GM19193 (cell line): ENCODE measurements at regions not wholly inside any gene's neighbourhood (a gene's known extent, or its start where the extent isn't known, plus 50 kb on each side); places are given as distances from the start of the nearest gene placed in this dataset.

Source experiments
- POLR2A ChIP-seq: IDR thresholded peaks from 4 replicates; pipeline ENCODE4 v1.6.1; 2011; ENCODE audit not compliant: insufficient read depth, insufficient read length; ENCODE audit errors: extremely low read depth

DNA sequence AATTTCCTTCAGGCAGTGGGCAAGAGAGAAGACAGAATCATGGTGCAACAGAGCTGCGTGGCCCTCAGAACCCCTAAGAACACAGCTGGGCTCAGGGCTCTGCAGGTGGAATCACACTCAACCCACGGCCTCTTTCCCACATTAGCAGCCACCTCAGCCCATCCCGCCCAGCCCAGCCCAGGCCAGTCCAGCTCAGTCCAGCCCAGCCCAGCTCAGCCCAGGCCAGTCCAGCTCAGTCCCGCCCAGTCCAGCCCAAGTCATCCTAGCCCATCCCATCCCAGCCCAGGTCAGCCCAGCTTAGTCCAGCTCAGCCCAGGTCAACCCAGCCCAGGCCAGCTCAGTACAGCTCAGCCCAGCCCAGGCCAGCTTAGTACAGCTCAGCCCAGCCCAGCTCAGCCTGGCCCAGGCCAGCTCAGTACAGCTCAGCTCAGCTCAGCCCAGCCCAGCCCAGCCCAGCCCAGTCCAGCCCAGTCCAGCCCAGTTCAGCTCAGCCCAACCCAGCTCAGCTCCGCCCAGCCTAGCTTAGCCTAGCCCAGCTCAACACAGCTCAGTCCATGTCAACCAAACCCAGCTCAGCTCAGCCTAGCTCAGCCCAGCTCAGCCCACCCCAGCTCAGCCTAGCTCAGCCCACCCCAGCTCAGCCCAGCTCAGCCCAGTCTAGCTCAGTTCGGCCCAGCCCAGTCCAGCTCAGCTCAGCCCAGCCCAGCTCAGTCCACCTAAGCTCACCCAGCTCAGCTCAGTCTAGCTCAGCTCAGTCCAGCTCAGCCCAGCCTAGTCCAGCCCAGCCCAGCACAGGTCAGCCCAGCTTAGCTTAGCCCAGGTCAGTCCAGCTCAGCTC lies 183.1 kb downstream of the TMEM121 start:
- no peak for TF ChIP-seq POLR2A

DNA sequence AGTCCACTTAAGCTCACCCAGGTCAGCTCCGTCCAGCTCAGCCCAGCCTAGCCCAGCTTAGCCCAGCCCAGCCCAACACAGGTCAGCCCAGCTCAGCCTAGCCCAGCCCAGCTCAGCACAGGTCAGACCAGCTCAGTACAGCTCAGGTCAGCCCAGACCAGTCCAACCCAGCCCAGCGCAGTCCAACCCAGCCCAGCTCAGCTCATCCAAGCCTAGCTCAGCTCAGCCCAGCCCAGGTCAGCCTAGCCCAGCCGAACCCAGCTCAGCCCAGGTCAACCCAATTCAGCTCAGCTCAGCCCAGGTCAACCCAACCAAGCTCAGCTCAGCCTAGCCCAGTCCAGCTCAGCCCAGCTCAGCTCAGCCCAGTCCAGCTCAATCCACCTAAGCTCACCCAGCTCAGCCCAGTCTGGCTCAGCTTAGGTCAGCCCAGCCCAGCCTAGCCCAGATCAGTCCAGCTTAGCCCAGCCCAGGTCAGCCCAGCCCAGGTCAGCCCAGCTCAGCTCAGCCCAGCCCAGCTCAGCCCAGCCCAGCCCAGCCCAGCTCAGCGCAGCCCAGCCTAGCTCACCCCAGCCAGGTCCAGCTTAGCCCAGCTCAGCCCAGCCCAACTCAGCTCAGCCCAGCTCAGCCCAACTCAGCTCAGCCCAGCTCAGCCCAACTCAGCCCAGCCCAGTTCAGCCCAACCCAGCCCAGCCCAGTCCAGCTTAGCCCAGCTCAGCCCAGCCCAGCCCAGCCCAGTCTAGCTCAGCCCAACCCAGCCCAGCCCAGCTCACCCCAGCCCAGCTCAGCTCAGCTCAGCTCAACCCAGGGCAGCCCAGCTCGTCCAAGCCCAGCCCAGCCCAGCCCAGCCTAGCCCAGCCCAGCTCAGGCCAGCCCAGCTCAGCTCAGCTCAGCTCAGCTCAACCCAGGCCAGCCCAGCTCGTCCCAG lies 184.0 kb downstream of the TMEM121 start:
- TF ChIP-seq POLR2A = no peak

DNA sequence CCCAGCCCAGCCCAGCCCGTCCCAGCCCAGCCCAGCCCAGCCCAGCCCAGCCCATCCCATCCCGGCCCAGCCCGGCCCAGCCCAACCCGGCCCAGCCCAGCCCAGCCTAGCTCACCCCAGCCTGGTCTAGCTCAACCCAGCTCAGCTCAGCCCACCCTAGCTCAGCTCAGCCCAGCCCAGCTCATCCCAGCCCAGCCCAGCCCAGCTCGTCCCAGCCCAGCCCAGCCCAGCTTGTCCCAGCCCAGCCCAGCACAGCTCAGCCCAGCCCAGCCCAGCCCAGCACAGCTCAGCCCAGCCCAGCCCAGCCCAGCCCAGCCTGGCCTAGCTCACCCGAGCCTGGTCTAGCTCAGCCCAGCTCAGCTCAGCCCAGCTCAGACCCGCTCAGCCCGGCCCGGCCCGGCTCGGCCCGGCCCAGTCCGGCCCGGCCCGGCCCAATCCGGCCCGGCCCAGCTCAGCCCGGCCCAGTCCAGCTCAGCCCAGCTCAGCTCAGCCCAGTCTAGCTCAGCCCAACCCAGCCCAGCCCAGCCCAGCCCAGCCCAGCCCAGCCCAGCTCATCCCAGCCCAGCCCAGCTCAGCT lies 184.7 kb downstream of the TMEM121 start:
- TF ChIP-seq POLR2A = no peak

DNA sequence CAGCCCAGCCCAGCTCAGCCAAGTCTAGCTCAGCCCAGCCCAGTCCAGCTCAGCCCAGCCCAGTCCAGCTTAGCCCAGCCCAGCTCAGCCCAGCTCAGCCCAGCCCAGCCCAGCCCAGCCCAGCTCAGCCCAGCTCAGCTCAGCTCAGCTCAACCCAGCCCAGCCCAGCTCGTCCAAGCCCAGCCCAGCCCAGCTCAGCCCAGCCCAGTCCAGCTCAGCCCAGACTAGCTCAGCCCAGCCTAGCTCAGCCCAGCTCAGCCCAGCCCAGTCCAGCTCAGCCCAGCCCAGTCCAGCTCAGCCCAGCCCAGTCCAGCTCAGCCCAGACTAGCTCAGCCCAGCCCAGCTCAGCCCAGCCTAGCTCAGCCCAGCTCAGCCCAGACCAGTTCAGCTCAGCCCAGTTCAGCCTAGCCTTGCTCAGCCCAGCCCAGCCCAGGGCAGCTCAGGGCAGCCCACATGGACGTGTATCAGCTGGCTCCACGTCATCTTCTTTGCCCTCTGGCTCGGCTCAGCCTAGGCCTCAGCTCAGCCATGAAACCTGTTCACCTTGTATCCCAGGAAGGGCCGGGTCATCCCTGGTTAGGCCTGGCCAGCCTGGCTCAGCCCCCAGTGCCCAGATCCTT lies 185.6 kb downstream of the TMEM121 start:
- no peak for TF ChIP-seq POLR2A

DNA sequence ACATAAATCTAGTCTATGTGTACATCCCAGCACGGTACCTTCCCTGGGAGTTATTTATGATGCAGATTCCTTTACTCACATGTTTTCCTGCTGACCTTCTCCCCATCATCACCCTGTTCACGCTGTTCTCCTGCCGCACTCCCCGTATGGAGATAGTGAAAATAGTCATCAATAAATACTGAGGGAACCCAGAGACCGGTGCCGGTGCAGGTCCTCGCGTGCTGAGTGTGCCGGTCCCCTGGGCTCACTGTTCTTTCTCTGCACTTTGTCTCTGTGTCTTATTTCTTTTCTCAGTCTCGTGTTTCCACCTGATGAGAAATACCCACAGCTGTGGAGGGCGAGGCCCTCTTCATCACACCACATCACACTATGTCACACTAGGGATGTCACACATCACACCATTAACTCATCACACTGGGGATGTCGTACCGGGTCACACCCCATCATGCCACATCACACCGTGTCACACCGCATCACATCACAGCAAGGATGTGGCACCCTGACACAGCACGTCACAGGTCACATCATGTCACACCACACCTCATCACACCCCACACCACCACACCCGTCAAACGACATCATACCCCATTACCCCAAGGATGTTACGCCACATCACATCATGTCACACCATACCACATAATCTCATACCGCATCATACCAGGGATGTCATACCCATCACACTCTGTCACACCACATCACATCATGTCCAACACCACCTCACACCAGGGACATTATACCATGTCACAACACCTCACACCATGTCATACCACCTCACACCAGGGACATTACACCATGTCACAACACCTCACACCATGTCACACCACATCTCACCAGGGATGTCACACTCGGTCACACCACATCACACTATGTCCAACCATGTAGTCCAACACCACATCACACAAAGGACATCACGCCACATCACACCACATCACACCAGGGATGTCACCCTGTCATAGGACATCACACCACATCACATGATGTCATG lies 207.0 kb downstream of the TMEM121 start:
- TF ChIP-seq POLR2A = no peak

DNA sequence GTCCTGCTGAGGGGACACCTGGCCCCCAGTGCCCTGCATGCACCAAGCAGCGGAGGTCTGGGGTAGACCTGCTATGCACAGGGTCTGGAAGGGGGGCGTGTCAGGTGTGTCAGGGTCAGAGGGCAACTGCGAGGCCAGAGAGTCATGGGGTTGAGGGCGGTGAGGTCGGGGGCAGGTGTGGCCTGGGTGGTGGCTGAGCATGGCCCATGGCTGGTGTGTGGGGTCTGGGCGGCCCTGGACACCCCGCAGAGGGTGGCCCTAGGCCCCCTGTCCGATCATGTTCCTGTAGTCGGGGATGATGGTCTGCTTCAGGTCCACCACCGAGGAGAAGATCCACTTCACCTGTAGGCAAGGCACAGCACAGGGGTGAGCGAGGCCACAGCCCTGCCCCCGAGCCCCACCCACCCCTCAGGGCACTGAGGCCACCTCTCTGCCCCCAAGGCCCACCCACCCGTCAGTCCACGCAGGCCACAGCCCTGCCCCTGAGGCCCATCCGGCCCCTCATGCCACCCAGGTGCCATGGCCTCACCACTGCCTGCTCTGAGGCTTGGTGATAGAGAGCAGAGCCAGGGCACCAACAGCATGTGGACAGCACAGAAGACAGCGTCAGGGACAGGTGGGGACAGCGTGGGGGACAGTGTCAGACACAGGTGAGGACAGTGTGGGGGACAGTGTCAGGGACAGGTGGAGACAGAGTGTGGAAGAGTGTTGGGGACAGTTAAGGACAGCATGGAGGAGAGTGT lies 211.3 kb downstream of the TMEM121 start:
- TF ChIP-seq POLR2A = peak; percentile 16

DNA sequence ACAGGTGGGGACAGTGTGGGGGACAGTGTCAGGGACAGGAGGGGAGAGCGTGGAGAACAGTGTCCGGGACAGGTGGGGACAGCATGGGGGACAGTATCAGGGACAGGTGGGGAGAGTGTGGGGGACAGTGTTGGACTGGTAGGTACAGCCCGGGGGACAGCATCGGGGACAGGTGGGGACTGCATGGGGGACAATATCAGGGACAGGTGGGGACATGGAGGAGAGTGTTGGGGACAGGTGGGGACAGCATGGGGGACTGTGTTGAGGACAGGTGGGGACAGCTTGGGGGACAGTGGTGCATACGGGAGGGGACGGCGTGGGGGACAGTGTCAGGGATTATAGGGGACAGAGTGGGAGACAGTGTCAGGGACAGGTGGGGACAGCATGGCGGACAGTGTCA lies 212.3 kb downstream of the TMEM121 start:
- no peak for TF ChIP-seq POLR2A

DNA sequence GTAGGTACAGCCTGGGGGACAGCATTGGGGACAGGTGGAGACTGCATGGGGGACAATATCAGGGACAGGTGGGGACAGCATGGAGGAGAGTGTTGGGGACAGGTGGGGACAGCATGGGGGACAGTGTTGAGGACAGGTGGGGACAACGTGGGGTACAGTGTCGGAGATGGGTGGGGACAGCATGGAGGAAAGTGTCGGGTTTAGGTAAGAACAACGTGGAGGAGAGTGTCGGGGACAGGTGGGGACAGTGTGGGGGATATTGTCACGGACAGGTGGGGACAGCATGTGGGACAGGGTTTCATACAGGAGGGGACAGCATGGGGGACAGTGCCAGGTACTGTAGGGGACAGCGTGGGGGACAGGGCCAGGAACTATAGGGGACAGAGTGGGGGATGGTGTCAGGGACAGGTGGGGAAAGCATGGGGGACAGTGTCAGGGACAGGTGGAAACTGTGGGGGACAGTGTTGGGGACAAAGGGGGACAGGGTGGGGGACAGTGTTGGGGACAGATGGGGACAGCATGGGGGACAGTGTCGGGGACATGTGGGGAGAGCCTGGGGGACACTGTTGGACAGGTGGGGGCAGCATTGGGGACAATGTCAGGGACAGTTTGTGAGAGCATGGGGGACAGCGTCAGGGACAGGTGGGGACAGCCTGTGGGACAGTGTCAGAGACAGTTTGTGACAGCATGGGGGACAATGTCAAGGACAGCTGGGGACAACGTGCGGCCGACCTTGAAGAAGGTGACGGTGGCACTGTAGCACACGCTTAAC lies 213.1 kb downstream of the TMEM121 start:
- no peak for TF ChIP-seq POLR2A

DNA sequence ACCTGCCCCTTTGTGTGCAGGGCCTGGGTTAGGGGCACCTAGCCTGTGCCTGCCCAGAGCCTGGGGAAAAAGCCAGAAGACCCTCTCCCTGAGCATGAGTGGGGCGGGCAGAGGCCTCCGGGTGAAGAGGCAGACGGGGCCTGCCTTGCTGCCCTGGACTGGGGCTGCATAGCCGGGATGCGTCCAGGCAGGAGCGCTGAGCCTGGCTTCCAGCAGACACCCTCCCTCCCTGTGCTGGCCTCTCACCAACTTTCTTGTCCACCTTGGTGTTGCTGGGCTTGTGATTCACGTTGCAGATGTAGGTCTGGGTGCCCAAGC lies 216.1 kb downstream of the TMEM121 start:
- no peak for TF ChIP-seq POLR2A

DNA sequence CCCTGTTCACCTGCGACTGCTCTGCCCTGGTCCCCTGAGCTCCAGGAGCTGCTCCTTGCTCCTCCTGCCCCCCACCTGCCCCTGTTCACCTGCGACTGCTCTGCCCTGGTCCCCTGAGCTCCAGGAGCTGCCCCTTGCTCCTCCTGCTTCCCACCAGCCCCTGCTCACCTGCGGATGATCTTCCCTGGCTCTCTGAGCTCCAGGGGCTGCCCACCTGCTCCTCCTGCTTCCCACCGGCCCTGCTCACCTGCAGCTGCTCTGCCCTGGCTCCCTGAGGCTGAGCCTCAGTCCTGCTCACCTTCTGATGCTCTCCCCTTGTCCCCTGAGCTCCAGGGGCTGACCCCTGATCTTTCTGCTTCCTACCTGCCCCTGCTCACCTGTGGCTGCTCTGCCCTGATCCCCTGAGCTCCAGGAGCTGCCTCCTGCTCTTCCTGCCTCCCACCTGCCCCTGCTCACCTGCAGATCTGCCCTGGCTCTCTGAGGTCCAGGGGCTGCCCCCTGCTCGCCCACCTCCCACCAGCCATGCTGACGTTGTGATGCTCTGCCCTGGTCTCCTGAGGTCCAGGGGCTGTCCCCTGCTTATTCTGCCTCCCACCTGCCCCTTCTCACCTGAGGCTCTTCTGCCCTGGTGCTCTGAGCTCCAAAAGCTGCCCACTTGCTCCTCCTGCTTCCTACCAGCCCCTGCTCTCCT lies 219.2 kb downstream of the TMEM121 start:
- no peak for TF ChIP-seq POLR2A

DNA sequence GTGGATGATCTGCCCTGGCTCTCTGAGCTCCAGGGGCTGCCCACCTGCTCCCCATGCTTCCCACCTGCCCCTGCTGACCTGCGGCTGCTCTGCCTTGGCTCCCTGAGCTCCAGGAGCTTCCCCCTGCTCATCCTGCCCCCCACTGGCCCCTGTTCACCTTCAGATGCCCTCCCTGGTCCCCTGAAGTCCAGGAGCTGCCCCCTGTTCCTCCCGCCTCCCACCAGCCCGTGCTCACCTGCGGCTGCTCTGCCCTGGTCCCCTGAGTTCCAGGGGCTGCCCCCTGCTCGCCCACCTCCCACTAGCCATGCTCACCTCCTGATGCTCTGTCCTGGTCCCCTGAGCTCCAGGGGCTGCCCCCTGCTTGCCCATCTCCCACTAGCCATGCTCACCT lies 219.7 kb downstream of the TMEM121 start:
- no peak for TF ChIP-seq POLR2A

DNA sequence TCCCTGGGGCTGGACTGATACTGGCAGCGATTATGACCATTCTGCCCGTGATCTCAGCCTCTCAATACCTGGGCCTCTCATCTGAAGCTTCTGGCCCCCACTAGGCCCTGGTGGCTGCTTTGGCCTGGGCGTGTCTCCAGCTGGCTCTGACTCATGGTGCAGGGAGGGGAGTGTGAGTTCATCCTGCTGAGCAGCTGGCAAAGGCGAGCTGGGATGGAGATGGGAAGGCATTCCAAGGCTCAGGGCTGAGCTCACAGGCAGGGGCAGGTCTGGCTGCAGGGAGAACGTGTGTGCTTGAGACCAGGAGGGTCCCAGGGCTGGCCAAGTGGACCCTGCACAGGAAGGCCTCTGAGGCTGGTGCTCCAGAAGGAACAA lies 221.8 kb downstream of the TMEM121 start:
- no peak for TF ChIP-seq POLR2A
